Endodermal cell (in vitro differentiated cells): ENCODE measurements at regions not wholly inside any gene's neighbourhood (a gene's known extent, or its start where the extent isn't known, plus 50 kb on each side); places are given as distances from the start of the nearest gene placed in this dataset.

Experiments
- DNase-seq: peaks from one replicate; pipeline ENCODE4 v3.0.0-alpha.2; 2017
- H3K27ac ChIP-seq: 2 replicates; pipeline ENCODE4 v1.5.1; 2013; ENCODE audit warnings: mild to moderate bottlenecking, low read depth, low read length, moderate library complexity
- H3K27me3 ChIP-seq: 2 replicates; pipeline ENCODE4 v1.6.1; 2013; ENCODE audit warnings: mild to moderate bottlenecking, low read length, moderate library complexity; ENCODE audit not compliant: insufficient read depth, control insufficient read depth, poor library complexity, severe bottlenecking
- H3K36me3 ChIP-seq: 2 replicates; pipeline ENCODE4 v1.7.0; 2013; ENCODE audit warnings: mild to moderate bottlenecking, low read length, moderate library complexity; ENCODE audit not compliant: control insufficient read depth, insufficient read depth
- H3K4me1 ChIP-seq: one replicate; pipeline ENCODE4 v1.7.0; 2013; ENCODE audit warnings: low read length; ENCODE audit not compliant: control insufficient read depth, insufficient read depth
- H3K4me3 ChIP-seq: 2 replicates; pipeline ENCODE4 v1.5.1; 2013; ENCODE audit warnings: mild to moderate bottlenecking, low read length, moderate library complexity
- H3K9ac ChIP-seq: 2 replicates; pipeline ENCODE4 v1.6.1; 2013; ENCODE audit warnings: mild to moderate bottlenecking, low read length, moderate library complexity; ENCODE audit not compliant: poor library complexity, severe bottlenecking; ENCODE audit errors: extremely low read depth
- H3K9me3 ChIP-seq: 2 replicates; pipeline ENCODE4 v1.6.1; 2013; ENCODE audit warnings: mild to moderate bottlenecking, low read length, moderate library complexity; ENCODE audit not compliant: control insufficient read depth
- H3K27ac Mint-ChIP-seq: 2 replicates; pipeline ENCODE4 v1.8.0; 2020; ENCODE audit warnings: mixed read lengths
- H3K27me3 Mint-ChIP-seq: 2 replicates; pipeline ENCODE4 v1.8.0; 2021; ENCODE audit warnings: mild to moderate bottlenecking, mixed read lengths; ENCODE audit not compliant: insufficient read depth
- H3K36me3 Mint-ChIP-seq: 2 replicates; pipeline ENCODE4 v1.8.0; 2020; ENCODE audit warnings: low read depth, mixed read lengths
- H3K4me1 Mint-ChIP-seq: 2 replicates; pipeline ENCODE4 v1.8.0; 2020; ENCODE audit warnings: mixed read lengths
- H3K4me3 Mint-ChIP-seq: 2 replicates; pipeline ENCODE4 v1.8.0; 2020; ENCODE audit warnings: mild to moderate bottlenecking, moderate library complexity, mixed read lengths
- H3K9me3 Mint-ChIP-seq: 2 replicates; pipeline ENCODE4 v1.8.0; 2020; ENCODE audit warnings: mild to moderate bottlenecking, mixed read lengths
- WGBS, 2 experiments: methylation state at CpG; one replicate each; pipeline versions ENCODE4 v1.1.5 to v1.1.7; 2013; ENCODE audit warnings: missing lambda C conversion rate in 2 of 2, mixed read lengths in 1 of 2; ENCODE audit not compliant: insufficient coverage in 1 of 2, insufficient read length in 1 of 2; 5-methylcytosine and 5-hydroxymethylcytosine counted together
- TF ChIP-seq, protein P1 (sequence below): fragments of 200-600 bp; sonication (generic); conservative IDR thresholded peaks from 2 replicates; pipeline ENCODE4 v1.5.0; 2021; ENCODE audit warnings: antibody characterized with exemption, mild to moderate bottlenecking

DNA sequence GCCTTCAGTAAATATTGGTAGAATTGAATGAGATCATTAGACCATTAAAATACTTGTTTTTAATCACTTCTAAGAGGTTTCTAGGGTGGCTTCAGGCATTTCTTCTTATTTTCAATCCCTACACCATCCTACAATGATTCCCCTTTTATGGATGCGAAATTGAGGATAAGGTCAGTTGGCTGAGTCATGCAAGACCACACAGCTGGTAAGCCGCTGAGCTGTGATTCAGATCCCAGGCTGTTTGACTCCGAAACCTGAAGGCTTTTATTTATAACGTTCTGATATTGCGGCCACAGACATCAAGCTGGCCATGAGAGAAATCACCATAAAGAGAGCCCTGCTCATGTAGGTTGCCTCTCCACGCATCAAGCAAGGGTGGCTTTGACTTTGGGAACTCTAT, 133.4 kb downstream of the VAPA start:
- Histone ChIP-seq H3K27ac (no peak overlapping the region), H3K4me3 (no peak overlapping the region), H3K36me3 (no peaks in the 10 kb centered on the region), H3K9me3 (peaks cover 11% of the 10 kb centered on the region), H3K27me3 (no peaks in the 10 kb centered on the region), H3K9ac (no peak overlapping the region), H3K4me1 (no peaks in the 10 kb centered on the region)
- H3K4me1 Mint-ChIP-seq, result peaks cover 1% of the 10 kb centered on the region
- TF ChIP-seq, protein P1, sequence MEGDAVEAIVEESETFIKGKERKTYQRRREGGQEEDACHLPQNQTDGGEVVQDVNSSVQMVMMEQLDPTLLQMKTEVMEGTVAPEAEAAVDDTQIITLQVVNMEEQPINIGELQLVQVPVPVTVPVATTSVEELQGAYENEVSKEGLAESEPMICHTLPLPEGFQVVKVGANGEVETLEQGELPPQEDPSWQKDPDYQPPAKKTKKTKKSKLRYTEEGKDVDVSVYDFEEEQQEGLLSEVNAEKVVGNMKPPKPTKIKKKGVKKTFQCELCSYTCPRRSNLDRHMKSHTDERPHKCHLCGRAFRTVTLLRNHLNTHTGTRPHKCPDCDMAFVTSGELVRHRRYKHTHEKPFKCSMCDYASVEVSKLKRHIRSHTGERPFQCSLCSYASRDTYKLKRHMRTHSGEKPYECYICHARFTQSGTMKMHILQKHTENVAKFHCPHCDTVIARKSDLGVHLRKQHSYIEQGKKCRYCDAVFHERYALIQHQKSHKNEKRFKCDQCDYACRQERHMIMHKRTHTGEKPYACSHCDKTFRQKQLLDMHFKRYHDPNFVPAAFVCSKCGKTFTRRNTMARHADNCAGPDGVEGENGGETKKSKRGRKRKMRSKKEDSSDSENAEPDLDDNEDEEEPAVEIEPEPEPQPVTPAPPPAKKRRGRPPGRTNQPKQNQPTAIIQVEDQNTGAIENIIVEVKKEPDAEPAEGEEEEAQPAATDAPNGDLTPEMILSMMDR, result no peak
- H3K27me3 Mint-ChIP-seq, result peaks cover 17% of the 10 kb centered on the region
- no peaks in the 10 kb centered on the region for H3K36me3 Mint-ChIP-seq
- peaks cover 10% of the 10 kb centered on the region for H3K9me3 Mint-ChIP-seq
- 93 to 98% methylated on average over 6 of the region's 6 CpGs for WGBS, 2 experiments
- no peak overlapping the region for H3K4me3 Mint-ChIP-seq
- H3K27ac Mint-ChIP-seq, result no peak overlapping the region
- no peak for DNase-seq

DNA sequence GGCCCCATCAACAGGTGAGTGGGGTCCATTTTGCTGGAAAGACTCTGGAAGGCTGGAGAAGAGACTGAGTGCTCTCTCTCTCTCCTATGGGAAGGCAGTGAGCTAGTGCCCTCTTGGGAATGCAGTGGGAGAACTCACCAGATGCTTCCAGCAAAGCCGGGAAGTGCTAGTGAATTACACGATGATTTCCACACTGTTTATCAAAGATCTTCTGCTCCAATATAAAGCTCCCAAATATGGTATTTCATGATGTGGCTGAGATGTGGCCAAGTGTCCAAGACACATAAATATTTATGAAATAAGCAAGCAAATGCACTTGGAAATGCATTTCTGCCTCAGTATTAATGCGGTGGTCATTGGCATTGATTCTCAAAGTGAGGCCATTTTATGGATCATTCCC, 135.9 kb downstream of the VAPA start:
- TF ChIP-seq, protein P1, result no peak
- Mint-ChIP-seq H3K27me3 (peaks cover 21% of the 10 kb centered on the region), H3K27ac (no peak overlapping the region), H3K4me3 (no peak overlapping the region), H3K4me1 (peaks cover 16% of the 10 kb centered on the region), H3K9me3 (no peaks in the 10 kb centered on the region), H3K36me3 (no peaks in the 10 kb centered on the region)
- Histone ChIP-seq H3K27me3 (no peaks in the 10 kb centered on the region), H3K27ac (no peak overlapping the region), H3K4me1 (peaks cover 4% of the 10 kb centered on the region), H3K4me3 (no peak overlapping the region), H3K9ac (no peak overlapping the region), H3K9me3 (no peaks in the 10 kb centered on the region), H3K36me3 (no peaks in the 10 kb centered on the region)
- DNase-seq, result no peak
- 98 to 100% methylated on average over 1 to 3 of the region's 3 CpGs for WGBS, 2 experiments

DNA sequence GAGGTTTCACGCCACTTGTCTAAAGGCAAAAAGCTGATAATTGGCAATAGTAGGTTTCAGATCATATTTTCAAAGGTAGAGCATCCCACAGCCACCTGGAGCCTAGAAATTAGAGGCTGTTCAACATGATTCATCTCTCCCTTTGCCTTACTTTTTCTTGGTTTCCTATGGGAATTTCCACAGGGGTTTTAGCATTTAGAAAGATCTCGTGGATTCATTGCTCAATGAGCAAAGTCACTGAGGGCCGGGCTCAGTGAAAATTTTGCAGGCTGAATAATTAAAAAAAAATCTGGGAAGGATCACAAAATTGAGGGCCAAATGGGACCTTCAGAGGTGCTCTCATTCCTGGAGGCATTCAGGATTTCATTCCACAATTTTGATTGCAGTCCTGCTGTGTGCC, 137.1 kb downstream of the VAPA start:
- Mint-ChIP-seq H3K36me3 (no peaks in the 10 kb centered on the region), H3K27me3 (peaks cover 26% of the 10 kb centered on the region), H3K27ac (no peak overlapping the region), H3K4me1 (peaks cover 23% of the 10 kb centered on the region), H3K9me3 (no peaks in the 10 kb centered on the region), H3K4me3 (no peak overlapping the region)
- Histone ChIP-seq H3K36me3 (no peaks in the 10 kb centered on the region), H3K9me3 (no peaks in the 10 kb centered on the region), H3K27me3 (peaks cover 4% of the 10 kb centered on the region), H3K9ac (no peak overlapping the region), H3K4me3 (no peak overlapping the region), H3K4me1 (peaks cover 7% of the 10 kb centered on the region), H3K27ac (no peak overlapping the region)
- TF ChIP-seq, protein P1, result no peak
- WGBS, 2 experiments, result 94 to 98% methylated on average over 3 of the region's 3 CpGs
- no peak for DNase-seq
